IMR-90 (cell line): ENCODE measurements at regions not wholly inside any gene's neighbourhood (a gene's known extent, or its start where the extent isn't known, plus 50 kb on each side); places are given as distances from the start of the nearest gene placed in this dataset.

Experiments
- ATAC-seq: fragments of 200-7000 bp; cut with Tn5 transposase; 2 replicates; pipeline ENCODE4 v1.9.1; 2020; ENCODE audit warnings: low read depth, mild to moderate bottlenecking, moderate library complexity
- BruUV-seq: library from RNA; stranded (reverse); fragments of 400-500 nt; replicated peaks from 2 replicates; lab custom pipeline; 2021; lab: Mats Ljungman, UMichigan
- CTCF ChIA-PET: fragments of 300-600 bp; formaldehyde crosslinking; extraction: SDS; loops from one replicate; lab custom pipeline; 2021; ENCODE audit warnings: antibody characterized with exemption; lab: Yijun Ruan, JAX
- POLR2A ChIA-PET: fragments of 300-600 bp; sonication (Branson Sonifier 250); formaldehyde crosslinking; loops from one replicate; lab custom pipeline; 2022; ENCODE audit warnings: antibody characterized with exemption; ENCODE audit not compliant: unreplicated experiment; lab: Charles Lee
- DNase-seq: peaks from one replicate; pipeline ENCODE4 v3.0.0; 2013
- H2AFZ ChIP-seq: replicated peaks from 2 replicates; pipeline ENCODE3; 2013; ENCODE audit warnings: low read length, mild to moderate bottlenecking; ENCODE audit not compliant: poor library complexity
- H2AK5ac ChIP-seq: 2 replicates; pipeline ENCODE4 v1.6.1; 2013; ENCODE audit warnings: low read depth, low read length, inconsistent platforms
- H2AK9ac ChIP-seq: replicated peaks from 2 replicates; pipeline ENCODE3; 2013; ENCODE audit warnings: mild to moderate bottlenecking, low read depth, low read length, moderate library complexity; ENCODE audit not compliant: poor library complexity
- H2BK120ac ChIP-seq: 2 replicates; pipeline ENCODE4 v1.6.1; 2013; ENCODE audit warnings: low read depth, low read length, inconsistent platforms
- H2BK15ac ChIP-seq: 3 replicates; pipeline ENCODE4 v1.6.1; 2013; ENCODE audit warnings: low read depth, low read length, inconsistent platforms
- H2BK20ac ChIP-seq: 2 replicates; pipeline ENCODE4 v1.6.1; 2013; ENCODE audit warnings: low read depth, mild to moderate bottlenecking, inconsistent platforms, low read length, moderate library complexity
- H2BK5ac ChIP-seq: 2 replicates; pipeline ENCODE4 v1.6.1; 2013; ENCODE audit warnings: mild to moderate bottlenecking, low read depth, low read length, inconsistent platforms; ENCODE audit not compliant: poor library complexity, severe bottlenecking
- H3K14ac ChIP-seq: replicated peaks from 2 replicates; pipeline ENCODE4 v1.6.1; 2013; ENCODE audit warnings: low read depth, low read length, inconsistent platforms
- H3K18ac ChIP-seq: 2 replicates; pipeline ENCODE4 v1.6.1; 2013; ENCODE audit warnings: low read depth, low read length, control low read depth
- H3K23ac ChIP-seq: 2 replicates; pipeline ENCODE4 v1.6.1; 2013; ENCODE audit warnings: low read depth, low read length, inconsistent platforms
- H3K27ac ChIP-seq: 2 replicates; pipeline ENCODE4 v1.5.1; 2013; ENCODE audit warnings: mild to moderate bottlenecking, control low read depth, low read length; ENCODE audit not compliant: insufficient read depth
- H3K27me3 ChIP-seq: 2 replicates; pipeline ENCODE4 v1.6.1; 2013; ENCODE audit warnings: low read length; ENCODE audit not compliant: control insufficient read depth, insufficient read depth
- H3K36me3 ChIP-seq: 2 replicates; pipeline ENCODE4 v1.6.1; 2013; ENCODE audit warnings: low read length, mixed read lengths; ENCODE audit not compliant: control insufficient read depth, insufficient read depth
- H3K4ac ChIP-seq: 2 replicates; pipeline ENCODE4 v1.6.1; 2013; ENCODE audit warnings: low read depth, low read length, inconsistent platforms
- H3K4me1 ChIP-seq: 2 replicates; pipeline ENCODE4 v1.6.1; 2013; ENCODE audit warnings: low read length, mixed read lengths; ENCODE audit not compliant: control insufficient read depth, insufficient read depth
- H3K4me2 ChIP-seq: 2 replicates; pipeline ENCODE4 v1.6.1; 2013; ENCODE audit warnings: low read depth, mild to moderate bottlenecking, control low read depth, low read length, moderate library complexity
- H3K4me3 ChIP-seq: 2 replicates; pipeline ENCODE4 v1.5.1; 2013; ENCODE audit warnings: low read depth, mild to moderate bottlenecking, control low read depth, low read length, moderate library complexity; ENCODE audit not compliant: insufficient read depth
- H3K56ac ChIP-seq: 2 replicates; pipeline ENCODE4 v1.6.1; 2013; ENCODE audit warnings: low read length, inconsistent platforms; ENCODE audit not compliant: insufficient read depth; ENCODE audit errors: extremely low read depth
- H3K79me1 ChIP-seq, 2 experiments: 2 replicates each; pipeline ENCODE4 v1.6.1; 2013; ENCODE audit warnings: low read length in 2 of 2, inconsistent platforms in 1 of 2, low read depth in 1 of 2
- H3K9ac ChIP-seq: 2 replicates; pipeline ENCODE4 v1.6.1; 2013; ENCODE audit warnings: low read depth, low read length, control low read depth
- H3K9me1 ChIP-seq: 2 replicates; pipeline ENCODE4 v1.6.1; 2013; ENCODE audit warnings: low read length, inconsistent platforms; ENCODE audit not compliant: insufficient read depth
- H3K9me3 ChIP-seq: 2 replicates; pipeline ENCODE4 v1.6.1; 2013; ENCODE audit warnings: low read length; ENCODE audit not compliant: control insufficient read depth, insufficient read depth
- H4K20me1 ChIP-seq: 2 replicates; pipeline ENCODE4 v1.6.1; 2013; ENCODE audit warnings: low read length, inconsistent platforms; ENCODE audit not compliant: insufficient read depth
- H4K5ac ChIP-seq: 2 replicates; pipeline ENCODE4 v1.6.1; 2013; ENCODE audit warnings: mild to moderate bottlenecking, low read depth, low read length, control low read depth
- H4K8ac ChIP-seq, 2 experiments: 2 replicates each; pipeline ENCODE4 v1.6.1; 2013; ENCODE audit warnings: low read depth in 2 of 2, low read length in 2 of 2, control low read depth in 1 of 2, inconsistent platforms in 1 of 2
- H4K91ac ChIP-seq: 2 replicates; pipeline ENCODE4 v1.6.1; 2013; ENCODE audit warnings: low read depth, low read length, inconsistent platforms; ENCODE audit not compliant: insufficient read depth
- BHLHE40 ChIP-seq: fragments of 150-350 bp; IDR thresholded peaks from 2 replicates; pipeline ENCODE4 v1.6.1; 2016; ENCODE audit warnings: mild to moderate bottlenecking, low read depth, low read length
- CEBPB ChIP-seq: IDR thresholded peaks from 2 replicates; pipeline ENCODE4 v1.6.1; 2012; ENCODE audit warnings: low read depth, low read length, improper control_type of control experiment
- CHD1 ChIP-seq: IDR thresholded peaks from 2 replicates; pipeline ENCODE4 v1.6.1; 2012; ENCODE audit warnings: low read depth, low read length, improper control_type of control experiment
- CTCF ChIP-seq: conservative IDR thresholded peaks from 2 replicates; pipeline ENCODE4 v1.5.1; 2012; ENCODE audit warnings: mild to moderate bottlenecking, low read depth, low read length, improper control_type of control experiment
- ELK1 ChIP-seq: fragments of 150-350 bp; IDR thresholded peaks from 2 replicates; pipeline ENCODE4 v1.6.1; 2016; ENCODE audit warnings: low read depth, mild to moderate bottlenecking, low read length, moderate library complexity, borderline replicate concordance
- FOS ChIP-seq: fragments of 150-350 bp; IDR thresholded peaks from 2 replicates; pipeline ENCODE4 v1.6.1; 2016; ENCODE audit warnings: low read depth, low read length
- MAFK ChIP-seq: IDR thresholded peaks from 2 replicates; pipeline ENCODE4 v1.6.1; 2012; ENCODE audit warnings: low read depth, low read length, improper control_type of control experiment
- MXI1 ChIP-seq: IDR thresholded peaks from 2 replicates; pipeline ENCODE4 v1.6.1; 2012; ENCODE audit warnings: low read depth, mild to moderate bottlenecking, low read length, moderate library complexity, borderline replicate concordance
- NFE2L2 ChIP-seq: fragments of 150-350 bp; IDR thresholded peaks from 2 replicates; pipeline ENCODE4 v1.6.1; 2016; ENCODE audit warnings: low read depth, mild to moderate bottlenecking, low read length
- POLR2A ChIP-seq: IDR thresholded peaks from 2 replicates; pipeline ENCODE4 v1.6.1; 2012; ENCODE audit warnings: mild to moderate bottlenecking, low read depth, low read length
- RCOR1 ChIP-seq: IDR thresholded peaks from 2 replicates; pipeline ENCODE4 v1.6.1; 2012; ENCODE audit warnings: mild to moderate bottlenecking, low read length, improper control_type of control experiment; ENCODE audit not compliant: insufficient replicate concordance
- RFX5 ChIP-seq: IDR thresholded peaks from 2 replicates; pipeline ENCODE4 v1.8.0; 2012; ENCODE audit warnings: low read depth, mild to moderate bottlenecking, low read length, moderate library complexity
- SMC3 ChIP-seq: fragments of 150-350 bp; IDR thresholded peaks from 2 replicates; pipeline ENCODE4 v1.6.1; 2016; ENCODE audit warnings: low read depth, mild to moderate bottlenecking, antibody characterized with exemption, low read length, moderate library complexity
- dilution Hi-C: fragments of 300-500 bp; cut with HindIII; formaldehyde crosslinking; loops from one replicate; pipeline ENCODE4 v1.14.3; 2018; ENCODE audit warnings: low sequenced_read_pairs; ENCODE audit not compliant: unreplicated experiment
- in situ Hi-C: fragments of 300-500 bp; cut with MboI; formaldehyde crosslinking; loops from 3 replicates; pipeline ENCODE4 v1.14.3; 2019; ENCODE audit warnings: low sequenced_read_pairs, inconsistent platforms, mixed read lengths
- intact Hi-C: fragments of 100-400 bp; cut with micrococcal nuclease; formaldehyde crosslinking; loops from 2 replicates; pipeline ENCODE4 v1.10.0; 2022

GRCh38 chr6:98759459-98759858 is 74.9 kb upstream of the POU3F2 start:
- dilution Hi-C loops (no loop called here), in situ Hi-C loops (no loop called here), intact Hi-C loops (no loop called here)
- ATAC-seq (no peak), DNase-seq (no peak)
- H4K91ac ChIP-seq = no peak overlapping the region
- ChIA-PET POLR2A (no interaction called here), CTCF (no interaction called here)
- no peak overlapping the region for H3K4me3 ChIP-seq
- H3K79me1 ChIP-seq = no peaks in the 10 kb centered on the region
- H3K4me2 ChIP-seq = no peak overlapping the region
- H3K27ac ChIP-seq = no peak overlapping the region
- no peak overlapping the region for H3K4ac ChIP-seq
- no peaks in the 10 kb centered on the region for H4K20me1 ChIP-seq
- H4K8ac ChIP-seq = no peak overlapping the region
- H2AK5ac ChIP-seq = no peak overlapping the region
- H2AFZ ChIP-seq = no peak overlapping the region
- H3K56ac ChIP-seq = no peak overlapping the region
- TF ChIP-seq POLR2A (no peak), CTCF (no peak), ELK1 (no peak), RFX5 (no peak), FOS (no peak), SMC3 (no peak), MXI1 (no peak), BHLHE40 (no peak), NFE2L2 (no peak), CEBPB (no peak), RCOR1 (no peak), MAFK (no peak), CHD1 (no peak)
- no peaks in the 10 kb centered on the region for H3K36me3 ChIP-seq
- H3K27me3 ChIP-seq = no peaks in the 10 kb centered on the region
- H2BK5ac ChIP-seq = no peak overlapping the region
- no peak overlapping the region for H2BK15ac ChIP-seq
- H3K9me3 ChIP-seq = no peaks in the 10 kb centered on the region
- H3K23ac ChIP-seq = no peak overlapping the region
- H2BK20ac ChIP-seq = no peak overlapping the region
- H4K5ac ChIP-seq = no peak overlapping the region
- no peak overlapping the region for H3K9ac ChIP-seq
- no peaks in the 10 kb centered on the region for H3K4me1 ChIP-seq
- no peaks in the 10 kb centered on the region for H3K9me1 ChIP-seq
- H2AK9ac ChIP-seq = no peak overlapping the region
- no peak overlapping the region for H3K18ac ChIP-seq
- no TSS peak for BruUV-seq
- no peak overlapping the region for H3K14ac ChIP-seq
- no peak overlapping the region for H2BK120ac ChIP-seq
